H9 (cell line): ENCODE measurements at regions not wholly inside any gene's neighbourhood (a gene's known extent, or its start where the extent isn't known, plus 50 kb on each side); places are given as distances from the start of the nearest gene placed in this dataset.

ENCODE experiments used
- DNase-seq: peaks from one replicate; pipeline ENCODE4 v3.0.0-alpha.2; 2017
- H2AFZ ChIP-seq: one replicate; pipeline ENCODE4 v1.6.1; 2013; ENCODE audit warnings: mild to moderate bottlenecking, low read length, control low read depth, moderate library complexity
- H2AK5ac ChIP-seq: 2 replicates; pipeline ENCODE4 v1.6.1; 2013; ENCODE audit warnings: low read length, control low read depth, mixed read lengths; ENCODE audit not compliant: insufficient read length
- H2BK120ac ChIP-seq: one replicate; pipeline ENCODE4 v1.6.1; 2013; ENCODE audit warnings: low read depth, mild to moderate bottlenecking, low read length, control low read depth, inconsistent platforms; ENCODE audit not compliant: poor library complexity, severe bottlenecking
- H2BK12ac ChIP-seq: 2 replicates; pipeline ENCODE4 v1.6.1; 2013; ENCODE audit warnings: low read length, control low read depth, mixed read lengths, low read depth; ENCODE audit not compliant: insufficient read length
- H2BK15ac ChIP-seq: 2 replicates; pipeline ENCODE4 v1.6.1; 2013; ENCODE audit warnings: low read depth, low read length, control low read depth
- H2BK20ac ChIP-seq: one replicate; pipeline ENCODE4 v1.6.1; 2013; ENCODE audit warnings: low read depth, mild to moderate bottlenecking, low read length, control low read depth, inconsistent platforms; ENCODE audit not compliant: poor library complexity, severe bottlenecking
- H2BK5ac ChIP-seq: 2 replicates; pipeline ENCODE4 v1.6.1; 2013; ENCODE audit warnings: low read length, control low read depth, mixed read lengths; ENCODE audit not compliant: insufficient read length
- H3K14ac ChIP-seq: 2 replicates; pipeline ENCODE4 v1.6.1; 2013; ENCODE audit warnings: low read length, control low read depth; ENCODE audit not compliant: insufficient read depth
- H3K18ac ChIP-seq: 2 replicates; pipeline ENCODE4 v1.6.1; 2013; ENCODE audit warnings: low read depth, mild to moderate bottlenecking, mixed read lengths, low read length, control low read depth; ENCODE audit not compliant: insufficient read length
- H3K23ac ChIP-seq: 2 replicates; pipeline ENCODE4 v1.6.1; 2013; ENCODE audit warnings: low read length, control low read depth, mixed read lengths, low read depth; ENCODE audit not compliant: insufficient read length
- H3K23me2 ChIP-seq: 2 replicates; pipeline ENCODE4 v1.6.1; 2013; ENCODE audit warnings: low read depth, mild to moderate bottlenecking, mixed read lengths, low read length, control low read depth; ENCODE audit not compliant: insufficient read length, poor library complexity, severe bottlenecking
- H3K27ac ChIP-seq: 2 replicates; pipeline ENCODE4 v1.5.1; 2013; ENCODE audit warnings: low read length, control low read depth, mixed read lengths, low read depth; ENCODE audit not compliant: insufficient read length
- H3K27me3 ChIP-seq: 2 replicates; pipeline ENCODE4 v1.6.1; 2013; ENCODE audit warnings: low read length, control low read depth, inconsistent platforms; ENCODE audit not compliant: insufficient read depth
- H3K4ac ChIP-seq: 2 replicates; pipeline ENCODE4 v1.6.1; 2013; ENCODE audit warnings: low read depth, mild to moderate bottlenecking, control low read depth, inconsistent platforms, low read length, moderate library complexity
- H3K4me1 ChIP-seq: 2 replicates; pipeline ENCODE4 v1.6.1; 2013; ENCODE audit warnings: low read length, control low read depth, inconsistent platforms; ENCODE audit not compliant: insufficient read depth
- H3K4me2 ChIP-seq: 2 replicates; pipeline ENCODE4 v1.6.1; 2013; ENCODE audit warnings: low read length, control low read depth, mixed read lengths; ENCODE audit not compliant: insufficient read length, insufficient read depth
- H3K56ac ChIP-seq: 2 replicates; pipeline ENCODE4 v1.6.1; 2013; ENCODE audit warnings: low read depth, mild to moderate bottlenecking, mixed read lengths, low read length, control low read depth; ENCODE audit not compliant: insufficient read length
- H3K79me1 ChIP-seq: 2 replicates; pipeline ENCODE4 v1.6.1; 2013; ENCODE audit warnings: low read depth, mild to moderate bottlenecking, moderate library complexity, low read length, control low read depth, inconsistent platforms; ENCODE audit not compliant: insufficient read depth, poor library complexity, severe bottlenecking
- H3K79me2 ChIP-seq: 2 replicates; pipeline ENCODE4 v1.6.1; 2013; ENCODE audit warnings: low read length, control low read depth, inconsistent platforms; ENCODE audit not compliant: insufficient read depth
- H3K9ac ChIP-seq: 2 replicates; pipeline ENCODE4 v1.6.1; 2013; ENCODE audit warnings: low read length, control low read depth, mixed read lengths; ENCODE audit not compliant: insufficient read length; ENCODE audit errors: extremely low read depth
- H3K9me3 ChIP-seq: one replicate; pipeline ENCODE4 v1.6.1; 2013; ENCODE audit warnings: low read depth, low read length, inconsistent platforms; ENCODE audit not compliant: control insufficient read depth
- H3T11ph ChIP-seq: one replicate; pipeline ENCODE4 v1.6.1; 2013; ENCODE audit warnings: mild to moderate bottlenecking, low read length, control low read depth, inconsistent platforms
- H4K20me1 ChIP-seq: one replicate; pipeline ENCODE4 v1.6.1; 2013; ENCODE audit not compliant: control insufficient read depth, insufficient read length, insufficient read depth
- H4K5ac ChIP-seq: 2 replicates; pipeline ENCODE4 v1.6.1; 2013; ENCODE audit warnings: low read depth, mild to moderate bottlenecking, mixed read lengths, low read length, control low read depth; ENCODE audit not compliant: insufficient read length
- H4K8ac ChIP-seq: replicated peaks from 2 replicates; pipeline ENCODE4 v1.6.1; 2013; ENCODE audit warnings: low read length, control low read depth, mixed read lengths, low read depth; ENCODE audit not compliant: insufficient read length
- H4K91ac ChIP-seq: 2 replicates; pipeline ENCODE4 v1.6.1; 2013; ENCODE audit warnings: low read depth, mild to moderate bottlenecking, moderate library complexity, mixed read lengths, low read length, control low read depth; ENCODE audit not compliant: insufficient read length
- H3K27ac Mint-ChIP-seq, 3 experiments: 2 replicates in 2 of 3; 3 replicates in 1 of 3; pipeline ENCODE4 v1.8.0; 2020 to 2021; ENCODE audit warnings: mixed read lengths in 3 of 3, mild to moderate bottlenecking in 1 of 3, moderate library complexity in 1 of 3
- H3K27me3 Mint-ChIP-seq: 2 replicates; pipeline ENCODE4 v1.8.0; 2021; ENCODE audit warnings: low read depth, mild to moderate bottlenecking, moderate library complexity, mixed read lengths
- H3K36me3 Mint-ChIP-seq, 3 experiments: 2 replicates in 2 of 3; 3 replicates in 1 of 3; pipeline ENCODE4 v1.8.0; 2020 to 2021; ENCODE audit warnings: low read depth in 3 of 3, mixed read lengths in 3 of 3; ENCODE audit not compliant: insufficient read depth in 1 of 3
- H3K4me1 Mint-ChIP-seq, 2 experiments: 2 replicates each; pipeline ENCODE4 v1.8.0; 2020; ENCODE audit warnings: mixed read lengths in 2 of 2
- H3K4me3 Mint-ChIP-seq, 2 experiments: 2 replicates in 1 of 2; 3 replicates in 1 of 2; pipeline ENCODE4 v1.8.0; 2020 to 2021; ENCODE audit warnings: mild to moderate bottlenecking in 2 of 2, mixed read lengths in 2 of 2, moderate library complexity in 1 of 2
- H3K9me3 Mint-ChIP-seq, 2 experiments: 2 replicates in 1 of 2; 3 replicates in 1 of 2; pipeline ENCODE4 v1.8.0; 2020; ENCODE audit warnings: mild to moderate bottlenecking in 2 of 2, mixed read lengths in 2 of 2, moderate library complexity in 1 of 2
- WGBS: extraction: QIAGEN DNeasy Blood & Tissue Kit; methylation state at CpG from one replicate; pipeline ENCODE4 v1.1.7; 2013; ENCODE audit warnings: missing lambda C conversion rate, low lambda C conversion rate, mixed read lengths; ENCODE audit not compliant: insufficient read length; ENCODE audit errors: extremely low coverage; 5-methylcytosine and 5-hydroxymethylcytosine counted together
- TF ChIP-seq, protein P1 (sequence below): fragments of 200-600 bp; sonication (generic); conservative IDR thresholded peaks from 3 replicates; pipeline ENCODE4 v1.8.0; 2021; ENCODE audit warnings: antibody characterized with exemption, mild to moderate bottlenecking

DNA sequence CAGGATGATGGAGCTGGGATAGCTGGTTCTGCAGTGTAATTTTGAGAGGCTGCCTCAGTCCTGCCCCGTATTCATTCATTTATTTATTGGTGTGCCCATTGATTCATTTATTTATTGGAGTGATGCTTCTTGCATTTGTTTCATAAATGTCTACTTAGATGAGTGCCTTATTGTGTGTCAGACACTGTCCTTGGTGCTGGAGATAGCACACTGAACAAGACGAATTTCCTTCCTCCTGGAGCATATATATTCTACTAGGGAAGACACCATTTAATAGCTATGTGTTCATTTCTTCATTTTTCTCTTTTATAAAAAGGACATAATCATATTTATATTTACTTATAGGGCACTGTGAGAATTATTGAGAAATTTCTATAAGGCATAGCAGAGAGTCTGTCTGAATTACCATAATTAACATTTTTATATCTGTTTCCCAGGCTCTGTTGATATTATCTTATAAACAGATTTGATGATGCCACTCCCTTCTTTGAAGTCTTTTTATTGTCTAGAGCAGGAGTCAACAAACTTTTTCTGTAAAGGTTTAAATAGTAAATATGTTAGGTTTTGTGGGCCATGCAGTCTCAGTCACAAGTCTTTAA is 433.9 kb upstream of the ZNF608 start:
- WGBS = no CpG with 5 or more reads among the region's 2 CpGs
- H2BK5ac ChIP-seq = no peak overlapping the region
- Mint-ChIP-seq H3K27me3 (no peaks in the 10 kb centered on the region; the same call in 1 of the 2 replicates), H3K4me3 (no peak overlapping the region), H3K4me1 (peaks cover 22% of the 10 kb centered on the region in 2 experiments), H3K36me3 (peaks cover 0 to 8% (median 4%) of the 10 kb centered on the region in 3 experiments; a peak in 4 of 7 replicates), H3K9me3 (peaks cover 6 to 9% of the 10 kb centered on the region in 2 experiments; a peak in 3 of 5 replicates), H3K27ac (no peak overlapping the region; a peak in 1 of 7 replicates)
- no peak overlapping the region for H4K91ac ChIP-seq
- DNase-seq = no peak
- H3K18ac ChIP-seq = no peak overlapping the region
- no peak overlapping the region for H3K4ac ChIP-seq
- H3K4me1 ChIP-seq = 0 out of 2 replicates have a peak, but pooled peaks cover 2% of the 10 kb centered on the region
- no peak overlapping the region for H2BK120ac ChIP-seq
- H4K5ac ChIP-seq = no peak overlapping the region
- H3K79me1 ChIP-seq = no peaks in the 10 kb centered on the region
- H4K20me1 ChIP-seq = no peaks in the 10 kb centered on the region
- H2BK15ac ChIP-seq = no peak overlapping the region
- no peaks in the 10 kb centered on the region for H3K27me3 ChIP-seq
- H2AK5ac ChIP-seq = no peak overlapping the region
- no peak overlapping the region for H3T11ph ChIP-seq
- no peak overlapping the region for H3K23ac ChIP-seq
- H3K14ac ChIP-seq = no peak overlapping the region
- H3K27ac ChIP-seq = no peak overlapping the region
- no peak overlapping the region for H2BK12ac ChIP-seq
- no peak overlapping the region for H2BK20ac ChIP-seq
- H2AFZ ChIP-seq = no peak overlapping the region
- H4K8ac ChIP-seq = no peak overlapping the region
- no peaks in the 10 kb centered on the region for H3K23me2 ChIP-seq
- no peaks in the 10 kb centered on the region for H3K79me2 ChIP-seq
- no peak overlapping the region for H3K4me2 ChIP-seq
- no peak overlapping the region for H3K56ac ChIP-seq
- TF ChIP-seq, protein P1, sequence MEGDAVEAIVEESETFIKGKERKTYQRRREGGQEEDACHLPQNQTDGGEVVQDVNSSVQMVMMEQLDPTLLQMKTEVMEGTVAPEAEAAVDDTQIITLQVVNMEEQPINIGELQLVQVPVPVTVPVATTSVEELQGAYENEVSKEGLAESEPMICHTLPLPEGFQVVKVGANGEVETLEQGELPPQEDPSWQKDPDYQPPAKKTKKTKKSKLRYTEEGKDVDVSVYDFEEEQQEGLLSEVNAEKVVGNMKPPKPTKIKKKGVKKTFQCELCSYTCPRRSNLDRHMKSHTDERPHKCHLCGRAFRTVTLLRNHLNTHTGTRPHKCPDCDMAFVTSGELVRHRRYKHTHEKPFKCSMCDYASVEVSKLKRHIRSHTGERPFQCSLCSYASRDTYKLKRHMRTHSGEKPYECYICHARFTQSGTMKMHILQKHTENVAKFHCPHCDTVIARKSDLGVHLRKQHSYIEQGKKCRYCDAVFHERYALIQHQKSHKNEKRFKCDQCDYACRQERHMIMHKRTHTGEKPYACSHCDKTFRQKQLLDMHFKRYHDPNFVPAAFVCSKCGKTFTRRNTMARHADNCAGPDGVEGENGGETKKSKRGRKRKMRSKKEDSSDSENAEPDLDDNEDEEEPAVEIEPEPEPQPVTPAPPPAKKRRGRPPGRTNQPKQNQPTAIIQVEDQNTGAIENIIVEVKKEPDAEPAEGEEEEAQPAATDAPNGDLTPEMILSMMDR = no peak
- no peaks in the 10 kb centered on the region for H3K9me3 ChIP-seq
- H3K9ac ChIP-seq = no peak overlapping the region
